HG03135 (cell line): ENCODE measurements at regions not wholly inside any gene's neighbourhood (a gene's known extent, or its start where the extent isn't known, plus 50 kb on each side); places are given as distances from the start of the nearest gene placed in this dataset.

Experiments used
- ATAC-seq: cut with Tn5 transposase; IDR thresholded peaks from one replicate; pipeline ENCODE4 v1.9.1; 2021; ENCODE audit warnings: mild to moderate bottlenecking, moderate library complexity; ENCODE audit not compliant: unreplicated experiment

DNA sequence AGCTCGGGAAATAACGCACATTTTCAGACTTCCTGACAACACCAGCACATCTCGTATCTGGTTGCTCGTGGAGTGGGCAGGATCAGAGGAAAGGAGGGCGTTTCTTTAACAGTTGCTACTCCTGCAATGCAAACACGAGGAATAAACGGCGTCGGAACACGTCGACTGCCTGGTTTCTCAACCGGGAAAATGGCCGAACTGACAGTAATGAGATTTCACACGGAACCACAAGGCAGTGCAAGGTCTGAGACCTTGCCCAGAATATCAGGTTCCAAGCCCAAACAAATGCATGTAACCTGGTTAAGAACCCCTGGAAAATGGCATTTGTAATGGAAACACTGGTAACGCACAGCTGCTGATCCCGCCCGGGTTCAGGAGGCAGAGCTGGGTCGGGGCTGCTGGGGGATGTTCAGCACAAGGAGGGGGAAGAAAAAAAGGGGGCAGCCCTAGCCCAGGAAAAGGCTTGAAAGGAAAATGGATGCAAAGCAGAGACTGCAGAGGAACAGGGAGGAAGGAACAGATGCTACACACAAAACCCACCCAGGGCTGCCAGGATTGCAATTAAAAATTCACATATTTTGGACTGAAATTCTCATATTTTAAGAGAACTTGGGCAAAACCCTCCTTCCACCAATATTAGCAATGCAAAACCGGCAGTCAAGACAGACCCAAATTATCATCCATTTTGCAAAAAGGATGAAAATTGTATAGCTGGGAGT lies 61.6 kb upstream of the KLHL29 start:
- ATAC-seq = no peak

DNA sequence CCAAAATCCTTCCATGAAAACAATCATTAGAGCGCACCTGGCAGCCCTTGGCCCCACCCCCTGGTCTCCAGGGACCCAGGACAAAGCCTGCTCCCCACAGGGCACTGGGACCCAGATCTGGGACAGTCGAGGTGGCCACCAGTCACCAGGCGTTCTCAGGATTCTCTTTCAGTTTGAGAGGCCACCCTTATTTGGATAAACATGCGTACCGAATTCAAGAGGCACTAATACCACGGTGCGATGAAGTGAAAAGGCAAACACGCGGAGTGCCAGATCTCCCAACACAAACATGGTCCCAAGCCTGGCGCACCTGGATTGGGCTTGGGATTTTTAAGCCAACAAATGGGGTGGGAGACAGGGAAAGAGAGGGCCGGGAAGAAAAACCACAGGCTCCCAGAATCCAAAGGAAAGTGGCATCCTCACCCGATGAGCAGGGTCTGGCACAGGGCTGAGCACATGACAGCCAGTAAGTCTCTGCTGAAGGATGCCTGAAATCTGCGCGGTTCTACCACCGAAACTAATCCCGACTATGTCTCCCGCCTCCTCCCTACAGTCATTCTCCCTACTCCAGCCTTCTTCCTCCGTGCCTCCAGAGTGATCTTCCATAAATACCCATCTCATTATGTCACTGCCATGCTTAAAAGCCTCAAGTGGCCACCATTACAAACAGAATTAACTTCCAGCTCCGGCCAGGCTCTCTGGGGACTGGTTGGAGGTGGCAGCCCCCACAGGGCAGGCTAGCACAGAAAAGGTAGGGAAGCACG lies 60.9 kb upstream of the KLHL29 start:
- ATAC-seq = no peak

DNA sequence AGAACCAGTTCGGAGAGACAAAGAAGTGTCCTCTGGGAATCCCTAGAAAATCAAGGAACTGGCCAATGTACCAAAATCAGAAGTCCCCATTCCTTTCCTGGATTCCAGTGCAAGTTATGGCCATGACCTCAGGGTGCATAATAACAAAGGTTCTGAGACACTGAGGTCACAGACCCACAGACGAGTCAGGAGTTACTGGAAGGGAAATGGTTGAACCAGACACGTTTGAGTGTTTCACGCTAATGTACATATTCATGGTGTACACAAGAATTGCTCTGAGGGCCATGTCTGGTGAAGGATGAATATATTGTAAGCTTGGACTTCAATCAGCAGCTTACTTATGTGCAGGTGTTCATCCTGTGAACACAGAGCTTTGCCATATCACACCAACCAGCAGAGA lies 58.6 kb upstream of the KLHL29 start:
- ATAC-seq = no peak

DNA sequence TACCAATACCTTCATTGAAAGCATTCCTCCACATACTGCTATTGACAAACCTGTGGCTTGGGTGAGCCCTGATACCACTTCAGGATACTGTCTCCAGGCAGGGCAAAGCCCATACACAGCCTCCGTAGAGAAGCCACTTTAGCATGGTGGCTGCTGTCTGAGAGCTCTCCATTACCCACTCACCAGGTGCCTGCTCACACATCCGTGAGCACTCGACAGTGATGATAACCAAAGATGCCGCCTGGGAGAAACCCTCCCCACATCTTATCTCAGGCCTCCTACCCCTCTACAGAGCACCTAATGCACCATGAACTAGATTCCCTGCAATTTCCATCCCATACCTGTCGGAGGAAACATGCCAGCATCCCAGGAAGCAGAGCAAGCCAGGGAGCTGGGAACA lies 57.6 kb upstream of the KLHL29 start:
- ATAC-seq = no peak

DNA sequence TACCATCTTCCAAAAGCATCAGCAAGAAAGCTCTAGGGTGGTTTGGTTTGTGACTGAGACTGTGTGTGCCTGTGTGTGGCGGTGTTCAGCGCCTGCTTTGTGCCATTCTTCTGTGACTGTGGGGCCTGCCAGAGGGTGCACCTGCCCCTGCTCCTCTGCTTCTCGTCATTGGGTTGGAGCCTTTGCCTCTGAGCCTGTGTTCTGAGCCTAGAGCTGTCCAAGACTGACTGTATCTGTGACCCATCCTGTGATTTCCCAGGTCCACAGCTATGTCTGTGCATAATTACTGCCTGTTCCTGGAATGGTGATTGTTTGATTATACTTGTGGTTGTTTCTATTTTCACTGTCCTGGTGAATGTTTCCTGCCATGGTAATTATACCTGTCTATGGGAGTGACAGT lies 57.1 kb upstream of the KLHL29 start:
- no peak for ATAC-seq

DNA sequence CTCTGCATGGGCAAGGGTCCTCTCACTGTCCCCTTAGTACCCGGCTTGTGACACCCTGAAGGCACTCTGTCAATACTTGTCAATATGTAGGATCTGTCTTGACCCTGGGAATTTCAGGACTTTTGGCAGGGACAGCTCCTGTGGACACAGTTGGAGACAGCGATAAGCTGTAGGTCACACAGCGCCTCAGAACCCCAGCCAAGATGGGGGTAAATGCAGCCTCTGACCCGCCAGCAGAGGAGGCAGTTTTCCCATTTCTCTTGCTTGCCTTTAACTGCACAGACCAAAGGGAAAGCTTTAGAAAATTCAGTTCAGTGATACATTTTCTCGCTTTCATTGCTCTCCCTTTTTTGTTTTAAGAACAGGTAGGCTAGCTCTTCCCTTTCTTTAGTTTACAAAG lies 54.8 kb upstream of the KLHL29 start:
- no peak for ATAC-seq
